Gastroesophageal sphincter (tissue), 4 donors: ENCODE measurements at regions not wholly inside any gene's neighbourhood (a gene's known extent, or its start where the extent isn't known, plus 50 kb on each side); places are given as distances from the start of the nearest gene placed in this dataset.

Experiments
- ATAC-seq: fragments of 150-250 bp; one replicate; pipeline ENCODE4 v1.9.1; 2016; ENCODE audit warnings: mild to moderate bottlenecking, moderate library complexity
- H3K27ac ChIP-seq, 4 donors: fragments of 200-600 bp; sonication (generic) in 3 of 4; 1 replicate in 3 of 4; 2 replicates in 1 of 4; pipeline ENCODE4 v1.5.1; 2016 to 2019
- H3K27me3 ChIP-seq: fragments of 200-600 bp; sonication (generic); one replicate; pipeline ENCODE4 v1.5.1; 2019
- H3K36me3 ChIP-seq, 2 donors: fragments of 200-600 bp; sonication (generic); one replicate each; pipeline ENCODE4 v1.5.1; 2019; ENCODE audit warnings: control low read depth in 1 of 2
- H3K4me1 ChIP-seq, 3 donors: fragments of 200-600 bp; sonication (generic); 1 replicate in 2 of 3; 2 replicates in 1 of 3; pipeline ENCODE4 v1.5.1; 2016 to 2019; ENCODE audit warnings: control low read depth in 2 of 3
- H3K4me3 ChIP-seq, 2 donors: fragments of 200-600 bp; sonication (generic); one replicate each; pipeline ENCODE4 v1.5.1; 2019; ENCODE audit warnings: mild to moderate bottlenecking in 1 of 2, moderate library complexity in 1 of 2
- H3K9me3 ChIP-seq, 3 donors: fragments of 200-600 bp; sonication (generic); one replicate each; pipeline ENCODE4 v1.5.1; 2017 to 2019; ENCODE audit warnings: control low read depth in 2 of 3
- CTCF ChIP-seq, 4 experiments: fragments of 200-600 bp in 2 of 4; fragments of 450-650 bp in 2 of 4; sonication (generic) in 1 of 4; IDR thresholded peaks; one replicate each; pipeline ENCODE4 v1.5.1; 2017 to 2019; ENCODE audit warnings: antibody characterized with exemption in 4 of 4, mild to moderate bottlenecking in 2 of 4, moderate library complexity in 2 of 4
- EP300 ChIP-seq: sonication (generic); formaldehyde crosslinking; IDR thresholded peaks from one replicate; pipeline ENCODE4 v1.6.1; 2017; ENCODE audit warnings: antibody characterized with exemption, mild to moderate bottlenecking
- POLR2A ChIP-seq, 2 donors: fragments of 450-650 bp; IDR thresholded peaks; one replicate each; pipeline ENCODE4 v1.6.1; 2017; ENCODE audit warnings: antibody characterized with exemption in 2 of 2, mild to moderate bottlenecking in 2 of 2, moderate library complexity in 1 of 2
- POLR2AphosphoS5 ChIP-seq: sonication (generic); formaldehyde crosslinking; IDR thresholded peaks from one replicate; pipeline ENCODE4 v1.6.1; 2017; ENCODE audit warnings: antibody characterized with exemption
- WGBS, 2 donors: methylation state at CpG; one replicate each; pipeline ENCODE4 v1.1.5; 2018; ENCODE audit warnings: low coverage in 1 of 2; 5-methylcytosine and 5-hydroxymethylcytosine counted together

GRCh38 chr10:108404155-108404554 is 1239.6 kb upstream of the SORCS1 start:
- no peak for ATAC-seq
- Histone ChIP-seq H3K4me1 (no peaks in the 10 kb centered on the region), H3K4me3 (no peak overlapping the region), H3K27ac (no peak overlapping the region), H3K27me3 (no peaks in the 10 kb centered on the region), H3K36me3 (no peaks in the 10 kb centered on the region), H3K9me3 (no peaks in the 10 kb centered on the region)
- TF ChIP-seq POLR2A (IDR thresholded peaks at IDR 0.05) (no peak), CTCF (IDR thresholded peaks at IDR 0.05) (no peak), POLR2AphosphoS5 (no peak), EP300 (no peak)
- 83 to 100% methylated on average over 1 of the region's 1 CpG for WGBS, 2 donors

GRCh38 chr10:108399465-108399864 is 1235.0 kb upstream of the SORCS1 start:
- no peaks in the 10 kb centered on the region for H3K4me1 ChIP-seq
- no peak overlapping the region for H3K27ac ChIP-seq
- no peaks in the 10 kb centered on the region for H3K36me3 ChIP-seq
- TF ChIP-seq CTCF (IDR thresholded peaks at IDR 0.05) (no peak), POLR2AphosphoS5 (no peak), EP300 (no peak), POLR2A (IDR thresholded peaks at IDR 0.05) (no peak)
- ATAC-seq = no peak
- WGBS, 2 donors = 65 to 77% methylated on average over 4 of the region's 4 CpGs
- no peaks in the 10 kb centered on the region for H3K9me3 ChIP-seq
- no peak overlapping the region for H3K4me3 ChIP-seq
- H3K27me3 ChIP-seq = no peaks in the 10 kb centered on the region

- Histone ChIP-seq H3K36me3 (no peaks in the 10 kb centered on the region), H3K4me3 (no peak overlapping the region), H3K27me3 (no peaks in the 10 kb centered on the region), H3K9me3 (no peaks in the 10 kb centered on the region), H3K4me1 (no peaks in the 10 kb centered on the region), H3K27ac (no peak overlapping the region)
- 25 to 38% methylated on average over 1 of the region's 1 CpG for WGBS, 2 donors
- no peak for ATAC-seq
- TF ChIP-seq POLR2A (IDR thresholded peaks at IDR 0.05) = no peak
Observed at GRCh38 chr10:108393089-108393488, 1228.6 kb upstream of the SORCS1 start.

- no peaks in the 10 kb centered on the region for H3K4me1 ChIP-seq
- H3K4me3 ChIP-seq = no peak overlapping the region
- no peaks in the 10 kb centered on the region for H3K9me3 ChIP-seq
- no peaks in the 10 kb centered on the region for H3K36me3 ChIP-seq
- WGBS, 2 donors = 29 to 40% methylated on average over 1 of the region's 1 CpG
- H3K27me3 ChIP-seq = no peaks in the 10 kb centered on the region
- TF ChIP-seq EP300 = no peak
- no peak for TF ChIP-seq CTCF (IDR thresholded peaks at IDR 0.05)
- no peak for TF ChIP-seq POLR2A (IDR thresholded peaks at IDR 0.05)
- no peak for TF ChIP-seq POLR2AphosphoS5
- no peak for ATAC-seq
- H3K27ac ChIP-seq = no peak overlapping the region
Observed at GRCh38 chr10:108392286-108392685, 1227.8 kb upstream of the SORCS1 start.

GRCh38 chr10:108388706-108389105 is 1224.2 kb upstream of the SORCS1 start:
- Histone ChIP-seq H3K36me3 (no peaks in the 10 kb centered on the region), H3K27ac (no peak overlapping the region), H3K9me3 (no peaks in the 10 kb centered on the region), H3K4me3 (no peak overlapping the region), H3K4me1 (no peaks in the 10 kb centered on the region), H3K27me3 (no peaks in the 10 kb centered on the region)
- no peak for ATAC-seq
- 50 to 83% methylated on average over 1 of the region's 1 CpG for WGBS, 2 donors
- TF ChIP-seq CTCF (IDR thresholded peaks at IDR 0.05) (no peak), POLR2A (IDR thresholded peaks at IDR 0.05) (no peak), EP300 (no peak), POLR2AphosphoS5 (no peak)

GRCh38 chr10:108385963-108386362 is 1221.5 kb upstream of the SORCS1 start:
- Histone ChIP-seq H3K27me3 (no peaks in the 10 kb centered on the region), H3K4me3 (no peak overlapping the region), H3K4me1 (no peaks in the 10 kb centered on the region), H3K27ac (no peak overlapping the region), H3K9me3 (no peaks in the 10 kb centered on the region), H3K36me3 (no peaks in the 10 kb centered on the region)
- WGBS, 2 donors = 88 to 92% methylated on average over 1 to 3 of the region's 3 CpGs
- TF ChIP-seq POLR2AphosphoS5 (no peak), CTCF (IDR thresholded peaks at IDR 0.05) (no peak), POLR2A (IDR thresholded peaks at IDR 0.05) (no peak), EP300 (no peak)
- no peak for ATAC-seq
